ENCODE measurements at regions not wholly inside any gene's neighbourhood (a gene's known extent, or its start where the extent isn't known, plus 50 kb on each side); places are given as distances from the start of the nearest gene placed in this dataset.
A peak's percentile ranks its signal among the peaks of the same experiment; 100 is the strongest.

- no peak for DNase-seq
These were observed 835.4 kb upstream of the CDH2 start for GRCh38 chr18:29012364-29012763.

- DNase-seq = no peak
These were observed 832.4 kb upstream of the CDH2 start for GRCh38 chr18:29009250-29009803.

GRCh38 chr18:29008809-29009208 is 831.9 kb upstream of the CDH2 start:
- DNase-seq = no peak

- no peak for DNase-seq
These were observed 831.2 kb upstream of the CDH2 start for GRCh38 chr18:29007986-29008654.

- DNase-seq = peak; percentile 32
These were observed 828.0 kb upstream of the CDH2 start for GRCh38 chr18:29004921-29005320.

GRCh38 chr18:29003194-29003593 is 826.3 kb upstream of the CDH2 start:
- DNase-seq = no peak

- no peak for DNase-seq
These were observed 825.8 kb upstream of the CDH2 start for GRCh38 chr18:29002747-29003146.

- DNase-seq = no peak
These were observed 822.8 kb upstream of the CDH2 start for GRCh38 chr18:28999726-29000125.

GRCh38 chr18:28995319-28995718 is 818.4 kb upstream of the CDH2 start:
- DNase-seq = no peak

GRCh38 chr18:28984731-28985130 is 807.8 kb upstream of the CDH2 start:
- no peak for DNase-seq

GRCh38 chr18:28974504-28974903 is 797.6 kb upstream of the CDH2 start:
- no peak for DNase-seq

GRCh38 chr18:28973324-28973723 is 796.4 kb upstream of the CDH2 start:
- DNase-seq = no peak

GRCh38 chr18:28972333-28972907 is 795.5 kb upstream of the CDH2 start:
- DNase-seq = no peak

GRCh38 chr18:28963481-28963880 is 786.6 kb upstream of the CDH2 start:
- no peak for DNase-seq

GRCh38 chr18:28961669-28962228 is 784.8 kb upstream of the CDH2 start:
- peak; percentile 82 for DNase-seq

GRCh38 chr18:28960146-28960545 is 783.2 kb upstream of the CDH2 start:
- no peak for DNase-seq

- no peak for DNase-seq
These were observed 775.4 kb upstream of the CDH2 start for GRCh38 chr18:28952339-28952738.

- DNase-seq = no peak
These were observed 771.0 kb upstream of the CDH2 start for GRCh38 chr18:28947900-28948299.

GRCh38 chr18:28946471-28946870 is 769.5 kb upstream of the CDH2 start:
- no peak for DNase-seq

- DNase-seq = no peak
These were observed 746.0 kb upstream of the CDH2 start for GRCh38 chr18:28922936-28923335.

GRCh38 chr18:28916456-28916855 is 739.5 kb upstream of the CDH2 start:
- peak; percentile 2 for DNase-seq

GRCh38 chr18:28905509-28905908 is 728.6 kb upstream of the CDH2 start:
- DNase-seq = no peak

- no peak for DNase-seq
These were observed 727.9 kb upstream of the CDH2 start for GRCh38 chr18:28904789-28905364.

GRCh38 chr18:28903306-28903705 is 726.4 kb upstream of the CDH2 start:
- DNase-seq = no peak
